ENCODE measurements at regions not wholly inside any gene's neighbourhood (a gene's known extent, or its start where the extent isn't known, plus 50 kb on each side); places are given as distances from the start of the nearest gene placed in this dataset.

DNA sequence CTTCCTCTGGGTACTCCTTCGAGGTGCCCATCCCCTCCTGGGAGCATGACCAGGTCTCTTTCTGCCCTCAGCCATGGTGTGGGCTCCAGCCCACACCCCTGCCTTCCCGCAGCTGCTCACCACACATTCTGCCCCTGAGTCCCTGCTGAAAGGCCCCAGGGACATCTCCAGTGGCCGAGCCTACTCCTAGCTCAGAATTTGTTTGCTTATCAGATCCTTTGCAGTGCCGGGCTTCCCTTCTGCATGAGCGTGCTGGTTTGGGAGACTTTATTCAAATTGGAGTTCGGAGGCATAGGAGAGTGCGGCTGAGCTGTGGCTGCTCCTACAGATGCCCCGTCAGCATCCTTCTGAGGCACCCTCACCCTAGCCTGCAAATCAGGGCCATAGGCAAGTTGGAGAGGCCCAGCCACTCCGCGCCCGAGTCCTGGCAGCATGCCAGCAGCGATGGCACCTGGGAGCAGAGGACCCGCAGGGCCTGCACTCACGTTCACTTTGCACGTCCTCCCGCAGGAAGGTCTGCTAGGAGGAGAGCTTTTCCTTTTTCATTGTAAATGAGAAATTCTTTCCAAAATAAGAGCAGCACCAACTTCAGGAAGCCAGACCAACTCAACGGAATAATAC is 327.3 kb downstream of the QKI start:
- no peaks in the 10 kb centered on the region for H3K79me2 ChIP-seq (ENCODE audit: insufficient read depth, low read length)
- H3K4me3 ChIP-seq (ENCODE audit: low read length, poor library complexity, severe bottlenecking) = no peak overlapping the region
- no peaks in the 10 kb centered on the region for H3K36me3 ChIP-seq (ENCODE audit: insufficient read depth, low read length)
- H3K27me3 ChIP-seq (ENCODE audit: insufficient read depth, low read length, poor library complexity, severe bottlenecking) = no peaks in the 10 kb centered on the region
- no peak overlapping the region for H3K9ac ChIP-seq (ENCODE audit: low read depth, low read length, poor library complexity, severe bottlenecking)
- no peaks in the 10 kb centered on the region for H4K20me1 ChIP-seq (ENCODE audit: insufficient read depth, low read length, poor library complexity, severe bottlenecking)
- H3K4me2 ChIP-seq (ENCODE audit: low read depth, low read length, poor library complexity, severe bottlenecking) = no peak overlapping the region
- no peaks in the 10 kb centered on the region for H3K4me1 ChIP-seq (ENCODE audit: insufficient read depth, low read length, poor library complexity, severe bottlenecking)
- H3K9me3 ChIP-seq (ENCODE audit: insufficient read depth, low read depth, low read length) = no peaks in the 10 kb centered on the region; the same call in 1 of the 2 replicates
- no peaks in the 10 kb centered on the region for H3K9me2 ChIP-seq (replicated peaks; ENCODE audit: low read depth, low read length)
- H3F3A ChIP-seq (ENCODE audit: low read depth) = no peaks in the 10 kb centered on the region
- H2AFZ ChIP-seq (ENCODE audit: low read length) = no peak overlapping the region
- TF ChIP-seq EZH2phosphoT487 (IDR thresholded peaks at IDR 0.05; ENCODE audit: borderline replicate concordance) = no peak

DNA sequence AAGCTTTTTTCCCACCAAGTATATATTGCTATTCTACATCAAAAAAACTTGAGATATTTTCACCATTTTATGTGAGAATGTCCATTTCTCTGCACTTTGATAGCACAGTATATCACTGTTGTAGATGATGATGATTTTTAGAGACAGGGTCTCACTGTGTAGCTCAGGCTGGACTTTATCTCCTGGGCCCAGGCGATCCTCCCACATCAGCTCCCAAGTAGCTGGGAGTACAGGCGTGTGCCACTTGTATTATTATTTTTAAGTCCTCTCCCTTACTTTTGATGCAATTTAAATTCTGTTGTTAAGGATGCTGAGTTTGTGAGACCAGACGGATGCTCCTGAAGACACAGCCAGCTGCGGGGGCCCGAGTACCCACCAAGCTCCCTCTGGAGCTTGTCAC is 326.8 kb downstream of the QKI start:
- TF ChIP-seq, protein P1, sequence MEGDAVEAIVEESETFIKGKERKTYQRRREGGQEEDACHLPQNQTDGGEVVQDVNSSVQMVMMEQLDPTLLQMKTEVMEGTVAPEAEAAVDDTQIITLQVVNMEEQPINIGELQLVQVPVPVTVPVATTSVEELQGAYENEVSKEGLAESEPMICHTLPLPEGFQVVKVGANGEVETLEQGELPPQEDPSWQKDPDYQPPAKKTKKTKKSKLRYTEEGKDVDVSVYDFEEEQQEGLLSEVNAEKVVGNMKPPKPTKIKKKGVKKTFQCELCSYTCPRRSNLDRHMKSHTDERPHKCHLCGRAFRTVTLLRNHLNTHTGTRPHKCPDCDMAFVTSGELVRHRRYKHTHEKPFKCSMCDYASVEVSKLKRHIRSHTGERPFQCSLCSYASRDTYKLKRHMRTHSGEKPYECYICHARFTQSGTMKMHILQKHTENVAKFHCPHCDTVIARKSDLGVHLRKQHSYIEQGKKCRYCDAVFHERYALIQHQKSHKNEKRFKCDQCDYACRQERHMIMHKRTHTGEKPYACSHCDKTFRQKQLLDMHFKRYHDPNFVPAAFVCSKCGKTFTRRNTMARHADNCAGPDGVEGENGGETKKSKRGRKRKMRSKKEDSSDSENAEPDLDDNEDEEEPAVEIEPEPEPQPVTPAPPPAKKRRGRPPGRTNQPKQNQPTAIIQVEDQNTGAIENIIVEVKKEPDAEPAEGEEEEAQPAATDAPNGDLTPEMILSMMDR (conservative IDR thresholded peaks at IDR 0.05; ENCODE audit: low read length) = no peak
- TF ChIP-seq EZH2phosphoT487 (IDR thresholded peaks at IDR 0.05; ENCODE audit: borderline replicate concordance) = no peak
- Histone ChIP-seq H3K4me1 (ENCODE audit: insufficient read depth, low read length, poor library complexity, severe bottlenecking) (no peaks in the 10 kb centered on the region), H3K9me3 (ENCODE audit: insufficient read depth, low read depth, low read length) (no peaks in the 10 kb centered on the region; the same call in 1 of the 2 replicates), H3K9me2 (replicated peaks; ENCODE audit: low read depth, low read length) (no peaks in the 10 kb centered on the region), H3K79me2 (ENCODE audit: insufficient read depth, low read length) (no peaks in the 10 kb centered on the region), H3F3A (ENCODE audit: low read depth) (no peaks in the 10 kb centered on the region), H2AFZ (ENCODE audit: low read length) (no peak overlapping the region), H3K4me3 (ENCODE audit: low read length, poor library complexity, severe bottlenecking) (no peak overlapping the region), H4K20me1 (ENCODE audit: insufficient read depth, low read length, poor library complexity, severe bottlenecking) (no peaks in the 10 kb centered on the region), H3K4me2 (ENCODE audit: low read depth, low read length, poor library complexity, severe bottlenecking) (no peak overlapping the region), H3K27me3 (ENCODE audit: insufficient read depth, low read length, poor library complexity, severe bottlenecking) (no peaks in the 10 kb centered on the region), H3K36me3 (ENCODE audit: insufficient read depth, low read length) (no peaks in the 10 kb centered on the region), H3K9ac (ENCODE audit: low read depth, low read length, poor library complexity, severe bottlenecking) (no peak overlapping the region)

DNA sequence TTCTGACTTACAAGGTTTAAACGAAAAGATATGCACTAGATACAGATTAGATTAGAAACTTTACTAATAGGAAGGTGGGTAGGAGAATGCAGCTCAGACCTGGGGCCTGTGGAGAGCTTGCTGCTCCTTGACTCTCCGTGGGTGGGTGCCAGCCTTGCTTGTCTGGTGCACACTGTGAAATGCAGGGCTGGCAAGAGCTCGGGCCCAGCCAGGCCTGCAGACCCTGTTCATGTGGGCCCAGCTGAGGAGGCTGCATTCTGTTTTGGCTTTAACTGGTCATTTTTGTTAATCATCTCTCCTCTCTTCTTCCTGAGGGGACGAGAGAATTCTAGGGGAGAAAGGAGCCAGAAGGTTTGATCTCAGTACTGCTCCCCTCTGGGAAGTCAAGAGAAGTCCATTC is 325.4 kb downstream of the QKI start:
- Histone ChIP-seq H3K9me3 (ENCODE audit: insufficient read depth, low read depth, low read length) (no peaks in the 10 kb centered on the region; the same call in 1 of the 2 replicates), H3K4me3 (ENCODE audit: low read length, poor library complexity, severe bottlenecking) (no peak overlapping the region), H3K9ac (ENCODE audit: low read depth, low read length, poor library complexity, severe bottlenecking) (no peak overlapping the region), H3K27me3 (ENCODE audit: insufficient read depth, low read length, poor library complexity, severe bottlenecking) (no peaks in the 10 kb centered on the region), H3F3A (ENCODE audit: low read depth) (no peaks in the 10 kb centered on the region), H4K20me1 (ENCODE audit: insufficient read depth, low read length, poor library complexity, severe bottlenecking) (no peaks in the 10 kb centered on the region), H3K4me1 (ENCODE audit: insufficient read depth, low read length, poor library complexity, severe bottlenecking) (no peaks in the 10 kb centered on the region), H2AFZ (ENCODE audit: low read length) (no peak overlapping the region), H3K9me2 (replicated peaks; ENCODE audit: low read depth, low read length) (no peaks in the 10 kb centered on the region), H3K79me2 (ENCODE audit: insufficient read depth, low read length) (no peaks in the 10 kb centered on the region), H3K36me3 (ENCODE audit: insufficient read depth, low read length) (no peaks in the 10 kb centered on the region), H3K4me2 (ENCODE audit: low read depth, low read length, poor library complexity, severe bottlenecking) (no peak overlapping the region)
- no peak for TF ChIP-seq EZH2phosphoT487 (IDR thresholded peaks at IDR 0.05; ENCODE audit: borderline replicate concordance)
- TF ChIP-seq, protein P1 (conservative IDR thresholded peaks at IDR 0.05; ENCODE audit: low read length) = no peak

DNA sequence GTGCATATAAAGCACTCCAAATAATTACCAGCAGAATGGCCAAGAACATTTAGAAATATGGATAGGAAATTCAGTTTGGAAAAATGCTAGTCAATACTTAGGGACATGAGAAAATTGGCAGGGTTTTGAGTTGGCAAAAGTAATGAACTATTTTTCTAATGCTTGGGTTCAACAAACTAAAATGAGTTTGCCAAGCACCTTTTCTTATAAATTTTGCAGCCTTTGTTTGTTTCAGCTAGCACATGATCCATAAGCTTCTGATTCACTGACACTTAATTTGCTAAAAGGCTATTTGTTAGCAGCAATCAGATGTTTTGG is 324.8 kb downstream of the QKI start:
- TF ChIP-seq, protein P1 (conservative IDR thresholded peaks at IDR 0.05; ENCODE audit: low read length) = no peak
- TF ChIP-seq EZH2phosphoT487 (IDR thresholded peaks at IDR 0.05; ENCODE audit: borderline replicate concordance) = no peak
- no peaks in the 10 kb centered on the region for H3K36me3 ChIP-seq (ENCODE audit: insufficient read depth, low read length)
- no peaks in the 10 kb centered on the region for H3K4me1 ChIP-seq (ENCODE audit: insufficient read depth, low read length, poor library complexity, severe bottlenecking)
- no peak overlapping the region for H2AFZ ChIP-seq (ENCODE audit: low read length)
- no peak overlapping the region for H3K4me2 ChIP-seq (ENCODE audit: low read depth, low read length, poor library complexity, severe bottlenecking)
- no peaks in the 10 kb centered on the region for H3K9me2 ChIP-seq (replicated peaks; ENCODE audit: low read depth, low read length)
- no peaks in the 10 kb centered on the region for H4K20me1 ChIP-seq (ENCODE audit: insufficient read depth, low read length, poor library complexity, severe bottlenecking)
- H3K4me3 ChIP-seq (ENCODE audit: low read length, poor library complexity, severe bottlenecking) = no peak overlapping the region
- H3K79me2 ChIP-seq (ENCODE audit: insufficient read depth, low read length) = no peaks in the 10 kb centered on the region
- no peaks in the 10 kb centered on the region for H3F3A ChIP-seq (ENCODE audit: low read depth)
- H3K9ac ChIP-seq (ENCODE audit: low read depth, low read length, poor library complexity, severe bottlenecking) = no peak overlapping the region
- no peaks in the 10 kb centered on the region; the same call in 1 of the 2 replicates for H3K9me3 ChIP-seq (ENCODE audit: insufficient read depth, low read depth, low read length)
- H3K27me3 ChIP-seq (ENCODE audit: insufficient read depth, low read length, poor library complexity, severe bottlenecking) = no peaks in the 10 kb centered on the region
